Activated CD4-positive, alpha-beta T cell treated with anti-CD3 and anti-CD28 coated beads for 24 hours (primary cell): ENCODE measurements at regions not wholly inside any gene's neighbourhood (a gene's known extent, or its start where the extent isn't known, plus 50 kb on each side); places are given as distances from the start of the nearest gene placed in this dataset.
"Not testable (repeated sequence)": the region's sequence is repeated elsewhere in the genome, so short reads cannot be mapped to it uniquely, and the experiment has no call there.

ENCODE experiments used
- DNase-seq, 2 donors: peaks; one replicate each; pipeline ENCODE4 v3.0.0-alpha.2; 2020; ENCODE audit warnings: low read depth in 2 of 2

DNA sequence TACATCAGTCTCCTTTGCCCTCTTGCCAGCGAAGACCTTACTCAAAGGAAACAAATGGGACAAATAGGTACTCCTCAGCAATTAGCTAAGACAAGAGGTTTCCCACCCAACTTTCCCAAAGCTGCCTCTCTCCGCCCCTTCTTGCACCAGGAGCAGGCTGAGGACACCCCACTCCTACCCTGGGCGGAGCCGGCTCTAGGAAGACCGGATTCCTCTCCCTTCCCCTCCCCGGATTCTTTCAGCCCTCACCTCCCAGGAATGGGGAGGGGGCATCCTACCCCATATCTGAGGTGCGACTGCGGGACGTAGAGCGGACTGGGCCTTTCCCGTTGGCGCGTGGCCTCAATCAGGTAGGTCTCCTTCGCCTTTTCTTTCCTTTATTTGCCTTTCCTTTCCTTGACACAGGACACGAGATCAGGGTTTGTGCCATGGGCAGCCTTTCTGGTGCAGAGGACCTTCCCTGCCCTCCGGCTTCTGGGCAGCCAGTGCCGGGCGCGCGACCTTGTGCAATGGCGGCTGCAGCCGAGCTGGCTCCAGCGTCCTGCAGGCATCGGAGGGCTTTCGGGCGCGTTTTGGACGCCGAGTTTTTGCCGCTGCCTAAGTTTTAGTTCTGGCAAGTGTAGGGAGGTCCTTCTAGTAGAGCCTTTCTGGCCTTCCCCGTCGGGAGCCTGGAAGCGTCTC, 279.9 kb downstream of the PLS3 start:
- not testable (repeated sequence) for DNase-seq

DNA sequence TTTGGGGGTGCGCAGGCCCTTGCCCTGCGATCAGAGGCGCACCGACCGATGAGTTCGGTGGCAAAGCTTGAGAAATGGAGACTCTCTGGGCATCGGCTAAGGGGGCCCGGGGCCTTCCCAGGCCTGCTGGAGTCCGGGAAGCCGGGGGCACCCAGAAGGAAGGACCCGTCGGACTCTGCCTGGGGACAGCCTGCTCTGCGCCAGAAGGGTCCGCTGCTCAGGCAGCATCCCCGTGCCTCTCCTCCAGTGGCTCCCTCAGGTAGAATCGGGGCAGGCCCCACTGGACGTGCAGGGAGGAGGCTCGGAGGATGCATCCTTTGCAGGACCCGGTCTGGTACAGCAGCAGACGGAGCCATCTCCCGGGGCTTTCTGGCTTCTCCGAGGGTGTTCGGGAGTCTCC, 290.0 kb downstream of the PLS3 start:
- DNase-seq: not testable (repeated sequence)

DNA sequence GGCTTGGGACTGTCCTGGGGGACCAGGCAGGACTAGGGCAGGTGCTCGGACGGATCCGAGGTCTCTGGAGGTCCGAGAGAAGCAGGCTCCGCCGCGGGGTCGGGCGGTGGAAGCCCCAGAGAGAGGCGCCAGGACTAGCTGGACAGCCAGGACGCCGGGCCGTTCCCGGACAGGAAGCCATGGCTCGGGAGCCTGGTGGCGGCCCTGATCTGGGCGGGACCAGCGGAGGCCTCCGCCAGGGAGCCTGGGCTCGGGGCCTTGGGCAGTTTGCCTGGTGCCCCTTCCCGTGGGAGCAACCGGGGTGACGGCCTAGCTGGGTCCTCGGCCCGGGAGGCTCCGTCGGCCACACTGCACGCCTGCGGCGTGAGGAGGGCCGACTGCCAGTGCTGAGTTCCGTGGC, 292.3 kb downstream of the PLS3 start:
- DNase-seq: not testable (repeated sequence)

DNA sequence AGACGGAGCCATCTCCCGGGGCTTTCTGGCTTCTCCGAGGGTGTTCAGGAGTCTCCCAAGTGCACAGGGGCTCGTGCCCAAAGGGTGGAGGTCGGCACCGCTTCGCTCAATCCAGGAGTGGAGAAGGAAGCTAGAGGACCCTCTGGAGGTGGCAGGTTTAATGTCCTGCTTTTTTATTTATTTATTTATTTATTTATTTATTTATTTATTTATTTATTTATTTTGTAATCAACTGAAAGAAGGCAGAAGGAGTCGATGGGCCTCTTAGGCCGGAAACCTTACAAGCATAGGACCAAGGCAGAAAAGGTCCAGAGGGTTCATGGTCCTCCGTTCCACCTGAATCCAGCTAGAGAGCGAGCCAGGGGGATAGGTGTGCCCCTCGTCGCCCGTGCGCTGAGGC, 289.4 kb upstream of the AGTR2 start:
- not testable (repeated sequence) for DNase-seq

DNA sequence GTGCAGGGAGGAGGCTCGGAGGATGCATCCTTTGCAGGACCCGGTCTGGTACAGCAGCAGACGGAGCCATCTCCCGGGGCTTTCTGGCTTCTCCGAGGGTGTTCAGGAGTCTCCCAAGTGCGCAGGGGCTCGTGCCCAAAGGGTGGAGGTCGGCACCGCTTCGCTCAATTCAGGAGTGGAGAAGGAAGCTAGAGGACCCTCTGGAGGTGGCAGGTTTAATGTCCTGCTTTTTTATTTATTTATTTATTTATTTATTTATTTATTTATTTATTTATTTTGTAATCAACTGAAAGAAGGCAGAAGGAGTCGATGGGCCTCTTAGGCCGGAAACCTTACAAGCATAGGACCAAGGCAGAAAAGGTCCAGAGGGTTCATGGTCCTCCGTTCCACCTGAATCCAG, 286.4 kb upstream of the AGTR2 start:
- not testable (repeated sequence) for DNase-seq

DNA sequence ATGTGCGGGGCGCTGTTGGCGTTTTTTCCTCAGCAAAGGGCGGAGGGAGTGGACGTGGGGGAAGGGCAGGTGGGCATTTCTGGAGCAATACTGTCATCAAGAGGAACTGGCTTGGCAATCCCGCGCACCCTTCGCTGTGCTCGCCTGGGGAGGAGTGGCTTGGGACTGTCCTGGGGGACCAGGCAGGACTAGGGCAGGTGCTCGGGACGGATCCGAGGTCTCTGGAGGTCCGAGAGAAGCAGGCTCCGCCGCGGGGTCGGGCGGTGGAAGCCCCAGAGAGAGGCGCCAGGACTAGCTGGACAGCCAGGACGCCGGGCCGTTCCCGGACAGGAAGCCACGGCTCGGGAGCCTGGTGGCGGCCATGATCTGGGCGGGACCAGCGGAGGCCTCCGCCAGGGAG, 282.5 kb upstream of the AGTR2 start:
- peak in 1 of 2 donors; percentile 54 for DNase-seq

DNA sequence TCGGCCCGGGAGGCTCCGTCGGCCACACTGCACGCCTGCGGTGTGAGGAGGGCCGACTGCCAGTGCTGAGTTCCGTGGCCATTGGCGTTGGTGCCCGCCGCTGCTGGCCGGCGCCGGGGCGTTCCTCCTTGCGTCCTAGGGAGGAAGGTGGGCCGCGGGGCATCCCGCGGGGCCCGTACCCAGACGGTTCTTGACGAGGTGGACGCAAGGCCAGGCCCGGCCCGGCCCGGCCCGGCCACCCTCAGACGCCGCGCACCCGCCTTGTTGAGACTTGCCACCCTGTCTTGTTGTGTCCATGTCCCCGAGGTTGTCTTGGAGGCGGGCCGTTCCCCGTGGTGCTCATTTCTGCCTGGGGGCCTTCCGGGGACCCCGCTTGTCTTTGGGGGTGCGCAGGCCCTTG, 282.0 kb upstream of the AGTR2 start:
- DNase-seq: not testable (repeated sequence)

DNA sequence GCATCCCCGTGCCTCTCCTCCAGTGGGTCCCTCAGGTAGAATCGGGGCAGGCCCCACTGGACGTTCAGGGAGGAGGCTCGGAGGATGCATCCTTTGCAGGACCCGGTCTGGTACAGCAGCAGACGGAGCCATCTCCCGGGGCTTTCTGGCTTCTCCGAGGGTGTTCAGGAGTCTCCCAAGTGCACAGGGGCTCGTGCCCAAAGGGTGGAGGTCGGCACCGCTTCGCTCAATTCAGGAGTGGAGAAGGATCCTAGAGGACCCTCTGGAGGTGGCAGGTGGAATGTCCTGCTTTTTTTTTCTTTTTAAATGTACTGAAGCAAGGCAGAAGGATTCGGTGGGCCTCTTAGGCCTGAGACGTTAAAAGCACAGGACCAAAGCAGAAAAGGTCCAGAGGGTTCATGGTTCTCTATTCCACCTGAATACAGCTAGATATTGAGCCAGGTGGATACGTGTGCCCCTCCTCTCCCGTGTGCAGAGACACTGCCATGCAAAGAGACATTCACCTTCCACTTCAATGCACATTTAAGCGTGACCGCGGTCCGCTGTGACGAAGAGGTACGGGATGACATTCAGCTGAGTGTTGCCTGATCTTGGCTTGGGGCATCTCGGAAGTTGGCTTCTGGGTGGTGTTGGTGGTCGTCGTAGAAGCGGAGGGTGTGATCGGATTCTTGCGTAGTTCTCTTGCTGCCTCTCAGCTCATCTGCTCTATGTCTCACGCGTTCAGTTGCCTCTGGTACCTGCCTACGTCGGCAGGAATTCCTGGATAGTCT, 281.2 kb upstream of the AGTR2 start:
- no peak for DNase-seq

DNA sequence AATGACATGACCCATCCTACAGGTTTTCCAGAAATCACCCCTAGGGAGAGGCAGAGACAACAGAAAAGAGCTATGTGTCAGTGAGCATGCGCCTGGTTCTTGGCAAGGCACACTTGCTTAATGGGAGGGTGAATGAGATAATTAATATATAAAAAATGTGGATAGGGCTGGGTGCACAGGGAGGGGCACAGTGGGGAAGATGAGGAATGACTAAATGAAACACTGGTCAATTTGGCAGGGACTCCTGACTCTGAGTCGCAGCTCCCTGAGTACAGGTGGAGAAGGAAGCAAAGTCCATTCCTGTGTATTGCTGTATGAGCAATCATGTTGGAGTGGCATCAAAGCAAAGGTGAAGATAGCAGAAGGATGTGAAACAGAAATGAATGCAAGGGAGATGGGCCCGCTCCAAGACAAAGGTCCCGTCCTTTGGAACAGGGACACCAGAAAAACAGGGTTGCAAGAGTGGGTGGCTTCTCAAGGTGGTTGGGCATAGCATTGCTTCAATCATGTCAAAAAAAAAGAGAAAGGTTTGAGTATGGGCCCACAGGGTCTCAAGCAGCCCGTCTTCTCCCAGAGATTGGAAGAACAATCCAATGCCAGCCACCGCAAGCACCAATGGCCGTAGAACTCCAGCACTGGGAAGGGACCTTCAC, 278.4 kb upstream of the AGTR2 start:
- DNase-seq: no peak

DNA sequence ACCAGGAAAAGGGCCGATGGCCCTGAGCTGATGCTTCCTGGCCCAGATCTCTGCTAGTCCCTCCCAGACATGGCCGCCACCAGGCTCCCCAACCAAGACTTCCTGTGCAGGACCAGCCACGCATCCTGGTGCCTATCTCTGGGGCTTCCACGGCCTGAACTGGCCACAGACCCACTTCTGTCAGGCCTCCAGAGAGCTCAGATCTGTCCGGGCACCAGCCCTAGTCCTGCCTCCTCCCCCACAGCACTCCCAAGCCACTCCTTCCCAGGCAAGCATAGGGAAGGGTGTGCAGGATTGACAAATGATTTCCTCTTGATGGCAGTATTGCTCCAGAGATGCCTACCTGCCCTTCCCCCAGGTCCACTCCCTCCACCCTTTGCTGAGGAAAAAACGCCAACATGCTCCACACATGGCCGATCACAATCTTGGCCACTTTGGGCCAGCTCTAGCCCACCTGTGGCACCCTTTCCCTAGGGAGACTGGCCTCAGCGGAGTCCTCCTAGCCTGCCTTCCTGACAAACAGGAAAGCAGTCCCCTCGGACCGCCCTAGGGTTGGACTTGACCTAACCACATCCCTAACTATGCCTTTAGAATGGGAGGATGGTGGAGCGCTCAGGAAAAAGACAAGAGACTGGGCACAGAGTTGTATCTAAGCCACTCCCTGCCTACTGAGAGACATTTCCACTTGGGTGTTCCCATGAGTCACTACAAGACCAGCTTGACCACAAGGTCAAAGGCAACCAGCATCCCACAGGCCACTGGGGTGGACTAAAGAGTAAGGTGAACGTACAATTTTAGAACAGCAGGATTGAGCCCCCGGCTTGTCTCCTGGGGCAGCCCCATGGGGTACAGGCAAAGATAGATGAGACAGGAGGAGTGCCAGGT, 277.5 kb upstream of the AGTR2 start:
- peak in 1 of 2 donors; percentile 27 for DNase-seq

DNA sequence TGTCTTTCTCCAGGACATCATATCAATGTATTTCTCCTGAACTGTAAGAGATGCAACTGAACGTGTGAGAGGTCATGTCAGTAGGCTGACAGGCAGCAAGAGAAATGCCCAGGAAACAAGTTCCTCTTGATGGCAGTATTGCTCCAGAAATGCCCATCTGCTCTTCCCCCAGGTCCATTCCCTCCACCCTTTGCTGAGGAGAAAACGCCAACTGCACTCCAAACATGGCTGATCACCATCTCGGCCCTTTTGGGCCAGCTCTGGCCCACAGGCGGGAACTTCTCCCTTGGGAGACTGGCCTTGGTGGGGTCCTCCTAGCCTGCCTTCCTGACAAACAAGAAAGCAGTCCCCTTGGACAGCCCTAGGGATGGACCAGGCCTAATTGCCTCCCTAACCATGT, 276.5 kb upstream of the AGTR2 start:
- DNase-seq: no peak

DNA sequence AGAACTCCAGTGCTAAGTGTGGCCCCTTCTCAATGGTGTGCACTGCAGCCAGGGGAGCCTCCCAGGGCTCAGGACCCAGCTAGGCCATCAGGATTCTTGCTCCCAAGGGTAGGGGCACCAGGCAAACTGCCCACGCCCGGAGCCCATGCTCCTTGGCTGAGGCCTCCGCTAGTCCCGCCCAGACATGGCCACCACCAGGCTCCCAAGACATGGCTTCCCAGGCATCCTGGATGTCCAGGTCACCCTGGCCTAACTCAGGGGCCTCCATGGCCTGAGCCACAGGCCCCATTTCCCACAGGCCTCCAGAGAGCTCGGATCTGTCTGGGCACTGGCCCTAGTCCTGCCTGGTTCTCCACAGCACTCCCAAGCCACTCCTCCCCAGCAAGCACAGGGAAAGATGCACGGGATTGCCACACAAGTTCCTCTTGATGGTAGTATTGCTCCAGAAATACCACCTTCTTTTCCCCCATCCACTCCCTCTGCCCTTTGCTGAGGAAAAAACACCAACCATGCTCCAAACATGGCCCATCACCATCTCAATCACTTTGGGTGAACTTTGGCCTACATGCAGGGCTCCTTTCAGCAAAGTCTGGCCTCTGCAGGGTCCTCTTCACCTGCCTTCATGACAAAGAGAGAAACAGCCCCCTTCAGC, 274.7 kb upstream of the AGTR2 start:
- no peak for DNase-seq

DNA sequence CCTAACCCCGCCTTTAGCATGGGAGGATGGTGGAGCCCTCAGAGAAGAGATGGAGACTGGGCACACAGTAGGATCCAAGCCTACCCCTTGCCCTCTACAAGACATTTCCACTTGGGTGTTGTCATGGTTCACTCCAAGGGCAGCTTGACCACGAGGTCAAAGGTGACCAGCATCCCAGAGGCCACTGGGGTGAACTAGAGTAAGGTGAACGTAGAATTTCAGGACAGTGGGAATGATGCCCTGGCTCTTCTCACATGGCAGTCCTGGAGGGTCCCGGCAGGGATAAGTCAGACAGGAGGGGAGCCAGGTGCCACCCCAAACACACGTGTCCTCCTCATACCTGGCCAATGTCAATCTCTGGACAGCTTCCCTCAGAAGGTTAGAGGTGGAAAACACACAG, 274.2 kb upstream of the AGTR2 start:
- no peak for DNase-seq

DNA sequence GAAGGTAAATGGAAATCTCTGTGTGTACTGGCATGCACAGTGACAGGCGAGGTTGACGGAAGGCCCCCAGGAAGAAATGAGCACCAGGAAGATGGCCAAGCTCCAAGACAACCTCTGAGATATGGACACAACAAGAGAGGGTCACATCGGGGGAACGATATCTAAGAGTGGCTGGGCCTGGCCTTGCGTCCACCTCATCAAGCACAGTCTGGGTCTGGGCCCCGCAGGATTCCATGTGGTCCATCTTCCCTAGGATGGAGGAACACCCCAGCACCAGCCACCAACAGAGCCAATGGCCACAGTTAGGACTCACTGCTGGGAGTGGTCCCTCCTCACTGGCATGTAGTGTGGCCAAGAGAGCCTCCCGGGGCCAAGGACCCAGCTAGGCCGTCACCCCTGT, 272.6 kb upstream of the AGTR2 start:
- no peak for DNase-seq

DNA sequence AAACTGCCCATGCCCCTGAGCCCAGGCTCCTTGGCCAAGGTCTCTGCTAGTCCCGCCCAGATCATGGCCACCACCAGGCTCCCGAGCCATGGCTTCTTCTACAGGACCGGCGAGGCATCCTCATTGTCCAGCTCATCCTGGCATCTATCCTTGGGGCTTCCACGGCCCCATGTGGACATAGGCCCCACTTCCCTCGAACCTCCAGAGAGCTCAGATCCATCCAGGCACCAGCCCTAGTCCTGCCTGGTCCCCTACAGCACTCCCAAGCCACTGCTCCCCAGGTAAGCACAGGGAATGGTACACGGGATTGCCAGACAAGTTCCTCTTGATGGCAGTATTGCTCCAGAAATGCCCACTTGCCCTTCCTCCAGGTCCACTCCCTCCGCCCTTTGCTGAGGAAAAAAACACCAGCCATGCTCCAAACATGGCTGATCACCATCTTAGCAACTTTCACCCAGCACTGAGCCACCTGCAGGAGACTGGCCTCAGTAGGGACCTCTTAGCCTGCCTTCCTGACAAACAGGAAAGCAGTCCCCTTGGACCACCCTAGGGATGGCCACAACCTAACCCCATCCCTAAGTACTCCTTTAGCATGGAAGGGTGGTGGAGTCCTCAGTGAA, 272.1 kb upstream of the AGTR2 start:
- peak in 1 of 2 donors; percentile 67 for DNase-seq

DNA sequence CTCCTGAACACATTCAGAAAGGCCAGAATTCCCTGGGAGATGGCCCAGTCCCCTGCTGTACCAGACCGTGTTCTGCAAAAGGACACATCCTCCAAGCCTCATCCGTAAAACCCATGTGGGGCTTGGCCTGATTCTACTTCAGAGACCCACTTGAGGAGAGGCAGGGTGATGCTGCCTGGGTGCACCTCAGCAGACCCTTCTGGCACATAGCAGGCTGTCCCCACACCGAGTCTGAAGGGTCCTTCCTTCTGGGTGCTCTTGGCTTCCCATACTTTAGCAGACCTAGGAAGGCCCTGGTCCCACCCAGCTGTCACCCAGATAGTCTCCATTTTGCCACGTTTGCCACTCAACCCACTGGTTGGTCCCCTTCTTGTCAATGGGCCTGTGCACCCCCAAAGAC, 270.1 kb upstream of the AGTR2 start:
- no peak for DNase-seq

DNA sequence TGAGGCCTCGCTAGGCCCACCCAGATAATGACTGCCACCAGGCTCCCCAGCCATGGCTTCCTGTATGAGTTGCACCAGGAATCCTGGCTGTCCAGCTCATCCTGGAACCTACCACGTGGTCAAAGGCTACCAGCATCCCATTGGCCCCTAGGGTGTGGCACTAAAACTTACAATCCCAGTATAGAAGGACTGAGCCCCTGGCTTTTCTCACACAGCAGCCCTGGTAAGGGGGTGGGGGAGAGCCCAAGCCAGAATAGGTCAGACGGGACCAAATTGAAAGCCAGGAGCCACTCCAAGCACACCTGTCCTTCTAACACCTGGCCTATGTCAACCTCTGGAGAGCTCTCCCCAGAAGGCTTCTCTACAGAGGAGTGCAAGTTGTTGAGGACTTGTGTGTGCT, 269.3 kb upstream of the AGTR2 start:
- DNase-seq: no peak

DNA sequence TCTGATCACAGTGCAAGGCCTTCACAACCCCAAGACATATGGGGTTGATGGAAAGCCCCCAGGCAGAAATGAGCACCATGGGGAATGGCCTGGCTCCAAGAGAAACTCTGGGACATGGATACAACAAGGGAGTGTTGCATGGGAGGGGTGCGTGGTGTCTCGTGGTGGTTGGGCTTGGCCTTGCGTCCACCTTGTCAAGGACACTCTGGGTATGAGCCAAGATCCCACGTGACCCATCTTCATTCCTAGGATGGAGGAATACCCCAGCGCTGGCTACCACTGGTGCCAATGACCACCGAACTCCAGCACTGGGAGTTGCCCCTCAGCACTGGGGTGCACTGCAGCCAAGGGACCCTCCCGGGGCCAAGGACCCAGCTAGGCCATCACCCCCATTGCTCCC, 267.5 kb upstream of the AGTR2 start:
- no peak for DNase-seq

DNA sequence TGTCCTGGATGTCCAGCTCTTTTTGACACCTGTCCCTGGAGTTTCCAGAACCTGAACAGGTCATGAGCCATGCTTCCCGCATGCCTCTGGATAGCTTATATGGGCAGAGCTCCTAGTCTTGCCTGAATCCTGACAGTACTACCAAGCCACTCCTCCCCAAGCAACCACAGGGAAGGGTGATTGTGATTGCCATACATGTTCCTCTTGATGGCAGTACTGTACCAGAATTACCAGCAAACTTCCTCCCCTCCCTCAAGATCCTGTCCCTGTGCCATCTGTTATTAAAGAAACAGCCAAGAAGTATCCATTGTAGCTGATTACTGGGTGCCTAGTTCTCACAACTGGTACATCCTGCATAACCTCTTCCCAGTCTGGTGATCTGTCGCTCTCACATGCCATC, 264.3 kb upstream of the AGTR2 start:
- DNase-seq: no peak

DNA sequence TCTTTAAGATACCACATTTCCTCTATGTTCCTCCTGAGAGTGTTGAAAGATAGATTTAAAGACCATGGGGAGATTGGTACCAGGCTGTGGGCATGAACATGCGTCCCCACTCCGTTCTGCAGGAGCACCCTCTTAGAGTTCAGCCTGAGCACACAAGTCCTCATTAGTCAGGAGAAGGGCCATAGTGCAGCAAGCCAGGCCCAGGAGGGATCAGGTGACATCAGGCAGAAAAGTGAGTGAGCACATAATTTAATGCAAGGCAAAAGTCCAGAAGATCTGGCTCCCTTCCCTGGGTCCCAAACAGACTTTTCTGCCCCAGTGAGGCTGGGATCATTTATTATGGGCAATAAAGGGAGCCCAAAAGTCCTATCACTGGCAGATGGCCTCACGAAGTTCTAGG, 263.7 kb upstream of the AGTR2 start:
- no peak for DNase-seq

DNA sequence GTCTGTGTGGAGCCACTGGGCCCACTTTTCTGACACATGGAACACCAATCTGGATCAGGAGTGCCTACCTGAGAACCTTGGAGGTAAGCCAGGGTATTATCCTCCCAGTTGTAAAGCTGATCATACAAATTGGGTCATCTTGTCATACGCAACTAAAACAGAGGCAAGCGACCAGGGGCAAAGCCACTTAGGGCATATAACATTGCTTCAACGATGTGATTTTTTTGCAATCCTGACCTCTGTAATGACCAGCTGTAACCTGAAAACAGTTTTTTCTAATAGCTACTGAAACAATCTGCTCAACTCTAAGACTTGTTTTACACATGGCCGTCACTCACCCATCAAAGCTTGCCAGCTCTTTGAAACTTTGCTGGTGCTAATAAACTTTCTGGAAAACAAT, 261.5 kb upstream of the AGTR2 start:
- no peak for DNase-seq
